ENCODE measurements at regions not wholly inside any gene's neighbourhood (a gene's known extent, or its start where the extent isn't known, plus 50 kb on each side); places are given as distances from the start of the nearest gene placed in this dataset.
"Not testable (repeated sequence)": the region's sequence is repeated elsewhere in the genome, so short reads cannot be mapped to it uniquely, and the experiment has no call there.

- not testable (repeated sequence) for DNase-seq
These were observed 543.5 kb downstream of the RPIA start for GRCh38 chr2:89234818-89235466.

- DNase-seq, result not testable (repeated sequence)
These were observed 545.5 kb downstream of the RPIA start for GRCh38 chr2:89236832-89237450.

- DNase-seq, result not testable (repeated sequence)
These were observed 546.3 kb downstream of the RPIA start for GRCh38 chr2:89237783-89238182.

GRCh38 chr2:89243114-89243700 is 551.7 kb downstream of the RPIA start:
- not testable (repeated sequence) for DNase-seq

- DNase-seq, result not testable (repeated sequence)
These were observed 552.9 kb downstream of the RPIA start for GRCh38 chr2:89244407-89244806.

- DNase-seq, result not testable (repeated sequence)
These were observed 554.0 kb downstream of the RPIA start for GRCh38 chr2:89245478-89245877.

GRCh38 chr2:89246027-89246426 is 554.6 kb downstream of the RPIA start:
- not testable (repeated sequence) for DNase-seq

GRCh38 chr2:89246620-89247019 is 555.1 kb downstream of the RPIA start:
- not testable (repeated sequence) for DNase-seq

- DNase-seq, result not testable (repeated sequence)
These were observed 563.5 kb downstream of the RPIA start for GRCh38 chr2:89255013-89255412.

GRCh38 chr2:89273443-89273842 is 582.0 kb downstream of the RPIA start:
- DNase-seq, result not testable (repeated sequence)

GRCh38 chr2:89280536-89280935 is 589.1 kb downstream of the RPIA start:
- not testable (repeated sequence) for DNase-seq

- DNase-seq, result not testable (repeated sequence)
These were observed 595.1 kb downstream of the RPIA start for GRCh38 chr2:89286448-89287080.

GRCh38 chr2:89287084-89287483 is 595.6 kb downstream of the RPIA start:
- DNase-seq, result not testable (repeated sequence)

- not testable (repeated sequence) for DNase-seq
These were observed 600.3 kb downstream of the RPIA start for GRCh38 chr2:89291717-89292298.

GRCh38 chr2:89293399-89293798 is 601.9 kb downstream of the RPIA start:
- DNase-seq, result not testable (repeated sequence)

GRCh38 chr2:89294335-89294734 is 602.9 kb downstream of the RPIA start:
- not testable (repeated sequence) for DNase-seq

- DNase-seq, result not testable (repeated sequence)
These were observed 605.4 kb downstream of the RPIA start for GRCh38 chr2:89296820-89297398.

- not testable (repeated sequence) for DNase-seq
These were observed 607.7 kb downstream of the RPIA start for GRCh38 chr2:89299196-89299595.

GRCh38 chr2:89305623-89306022 is 614.1 kb downstream of the RPIA start:
- not testable (repeated sequence) for DNase-seq

GRCh38 chr2:89306869-89307637 is 615.6 kb downstream of the RPIA start:
- DNase-seq, result not testable (repeated sequence)

- DNase-seq, result not testable (repeated sequence)
These were observed 627.5 kb downstream of the RPIA start for GRCh38 chr2:89318990-89319389.

GRCh38 chr2:89325894-89326293 is 634.4 kb downstream of the RPIA start:
- not testable (repeated sequence) for DNase-seq
